SK-N-SH (cell line): ENCODE measurements at regions not wholly inside any gene's neighbourhood (a gene's known extent, or its start where the extent isn't known, plus 50 kb on each side); places are given as distances from the start of the nearest gene placed in this dataset.

ENCODE experiments used
- CTCF ChIA-PET: fragments of 300-600, 350-600 bp; formaldehyde crosslinking; extraction: SDS; loops from one replicate; lab custom pipeline; 2021; lab: Yijun Ruan, JAX
- POLR2A ChIA-PET: fragments of 350-600 bp; sonication (Branson Sonifier 250); formaldehyde crosslinking; extraction: SDS; loops from one replicate; lab custom pipeline; 2020; ENCODE audit warnings: antibody characterized with exemption, inconsistent platforms; lab: Yijun Ruan, JAX
- DNase-seq: peaks from one replicate; pipeline ENCODE4 v3.0.0; 2012
- H2AFZ ChIP-seq: fragments of 200-600 bp; sonication (generic); 2 replicates; pipeline ENCODE4 v1.8.1; 2016; ENCODE audit warnings: antibody characterized with exemption, mild to moderate bottlenecking, low read depth
- H3F3A ChIP-seq: fragments of 200-600 bp; sonication (generic); replicated peaks from 2 replicates; pipeline ENCODE3; 2016; ENCODE audit warnings: antibody characterized with exemption, mild to moderate bottlenecking; ENCODE audit not compliant: insufficient read depth
- H3K27ac ChIP-seq, 2 experiments: fragments of 200-500 bp in 1 of 2; fragments of 200-600 bp in 1 of 2; sonication (Bioruptor generic) in 1 of 2; sonication (generic), shearing (Covaris generic) in 1 of 2; 2 replicates each; pipeline versions ENCODE4 v1.5.1 to v1.6.1; 2014 to 2016; ENCODE audit warnings: low read depth in 2 of 2, inconsistent platforms in 1 of 2, low read length in 1 of 2, mild to moderate bottlenecking in 1 of 2, mixed read lengths in 1 of 2
- H3K27me3 ChIP-seq: fragments of 200-600 bp; sonication (generic), shearing (Covaris generic); 2 replicates; pipeline ENCODE4 v1.6.1; 2016; ENCODE audit warnings: mixed run types; ENCODE audit not compliant: insufficient read depth
- H3K36me3 ChIP-seq, 2 experiments: fragments of 200-500 bp in 1 of 2; fragments of 200-600 bp in 1 of 2; sonication (Bioruptor generic) in 1 of 2; sonication (generic) in 1 of 2; replicated peaks in 1 of 2; 2 replicates each; pipeline versions ENCODE3 to v1.5.1; 2014 to 2016; ENCODE audit warnings: low read length in 1 of 2, mild to moderate bottlenecking in 1 of 2; ENCODE audit not compliant: insufficient read depth in 2 of 2, control insufficient read depth in 1 of 2
- H3K4me1 ChIP-seq, 2 experiments: fragments of 200-500 bp in 1 of 2; fragments of 200-600 bp in 1 of 2; sonication (Bioruptor generic) in 1 of 2; sonication (generic), shearing (Covaris generic) in 1 of 2; 2 replicates each; pipeline versions ENCODE4 v1.5.1 to v1.6.1; 2014 to 2016; ENCODE audit warnings: low read depth in 1 of 2, low read length in 1 of 2, mixed run types in 1 of 2; ENCODE audit not compliant: insufficient read depth in 2 of 2, control insufficient read depth in 1 of 2
- H3K4me2 ChIP-seq: fragments of 200-600 bp; sonication (generic), shearing (Covaris generic); 2 replicates; pipeline ENCODE4 v1.6.1; 2017; ENCODE audit warnings: mixed run types
- H3K4me3 ChIP-seq, 2 experiments: fragments of 200-500 bp in 1 of 2; fragments of 200-600 bp in 1 of 2; sonication (Bioruptor generic) in 1 of 2; sonication (generic), shearing (Covaris generic) in 1 of 2; 2 replicates each; pipeline versions ENCODE4 v1.5.1 to v1.8.1; 2014 to 2016; ENCODE audit warnings: low read depth in 2 of 2, inconsistent platforms in 1 of 2, low read length in 1 of 2, mild to moderate bottlenecking in 1 of 2, mixed read lengths in 1 of 2, moderate library complexity in 1 of 2
- H3K79me2 ChIP-seq: fragments of 200-600 bp; sonication (generic); 2 replicates; pipeline ENCODE4 v1.8.1; 2017; ENCODE audit warnings: mild to moderate bottlenecking; ENCODE audit not compliant: insufficient read depth
- H3K9ac ChIP-seq: fragments of 200-600 bp; sonication (generic); 2 replicates; pipeline ENCODE4 v1.6.1; 2017; ENCODE audit warnings: mixed run types
- H3K9me2 ChIP-seq: fragments of 200-600 bp; sonication (generic); 2 replicates; pipeline ENCODE4 v1.6.1; 2017; ENCODE audit warnings: mixed run types
- H3K9me3 ChIP-seq: fragments of 200-600 bp; sonication (generic); 2 replicates; pipeline ENCODE4 v1.6.1; 2017; ENCODE audit warnings: mixed run types, mild to moderate bottlenecking, moderate library complexity
- H4K20me1 ChIP-seq: fragments of 200-600 bp; sonication (generic); 2 replicates; pipeline ENCODE4 v1.6.1; 2017; ENCODE audit warnings: mild to moderate bottlenecking, mixed run types; ENCODE audit not compliant: insufficient read depth
- CTCF ChIP-seq: fragments of 200-600 bp; sonication (generic); IDR thresholded peaks from 2 replicates; pipeline ENCODE4 v1.6.1; 2017; ENCODE audit warnings: antibody characterized with exemption, mild to moderate bottlenecking, moderate library complexity
- ELF1 ChIP-seq: IDR thresholded peaks from 2 replicates; pipeline ENCODE4 v1.4.0; 2012
- EP300 ChIP-seq, 2 experiments: IDR thresholded peaks; 2 replicates each; pipeline versions ENCODE4 v1.4.0 to v1.6.1; 2012; ENCODE audit warnings: borderline replicate concordance in 1 of 2, low read depth in 1 of 2, low read length in 1 of 2
- FOSL2 ChIP-seq: IDR thresholded peaks from 2 replicates; pipeline ENCODE4 v1.4.0; 2012; ENCODE audit warnings: low read depth, mild to moderate bottlenecking, moderate library complexity, borderline replicate concordance
- FOXJ3 ChIP-seq: sonication (generic); formaldehyde crosslinking; IDR thresholded peaks from 2 replicates; pipeline ENCODE4 v1.5.1; 2020; ENCODE audit warnings: mild to moderate bottlenecking, missing genetic modification reagents
- GABPA ChIP-seq: IDR thresholded peaks from 2 replicates; pipeline ENCODE4 v1.4.0; 2012; ENCODE audit warnings: low read depth, mild to moderate bottlenecking
- JUND ChIP-seq: IDR thresholded peaks from 2 replicates; pipeline ENCODE4 v1.4.0; 2012
- NRF1 ChIP-seq: IDR thresholded peaks from 2 replicates; pipeline ENCODE4 v1.6.1; 2012; ENCODE audit warnings: low read depth, mild to moderate bottlenecking, low read length
- RCOR1 ChIP-seq: fragments of 150-350 bp; IDR thresholded peaks from 2 replicates; pipeline ENCODE4 v1.6.1; 2017; ENCODE audit warnings: antibody characterized with exemption, low read length
- REST ChIP-seq: IDR thresholded peaks from 2 replicates; pipeline ENCODE4 v1.6.1; 2012; ENCODE audit warnings: mild to moderate bottlenecking, low read depth, low read length, moderate library complexity
- RFX5 ChIP-seq: IDR thresholded peaks from 2 replicates; pipeline ENCODE4 v1.6.1; 2012; ENCODE audit warnings: mild to moderate bottlenecking, improper control_type of control experiment, low read length
- RXRA ChIP-seq: IDR thresholded peaks from 2 replicates; pipeline ENCODE4 v1.4.0; 2012; ENCODE audit warnings: low read depth, mild to moderate bottlenecking, borderline replicate concordance
- SMC3 ChIP-seq: IDR thresholded peaks from 2 replicates; pipeline ENCODE4 v1.6.1; 2012; ENCODE audit warnings: low read depth, low read length, improper control_type of control experiment
- USF1 ChIP-seq: IDR thresholded peaks from 2 replicates; pipeline ENCODE4 v1.4.0; 2012; ENCODE audit warnings: low read depth, borderline replicate concordance
- WGBS: methylation state at CpG from one replicate; pipeline ENCODE4 v1.1.6; 2017; ENCODE audit warnings: low lambda C conversion rate; 5-methylcytosine and 5-hydroxymethylcytosine counted together

- POLR2A ChIA-PET, result no interaction called here
- Histone ChIP-seq H3K4me2 (no peak overlapping the region), H3F3A (no peaks in the 10 kb centered on the region), H3K36me3 (no peaks in the 10 kb centered on the region), H3K79me2 (no peaks in the 10 kb centered on the region), H3K27me3 (peaks cover 5% of the 10 kb centered on the region; the same call in 1 of the 2 replicates), H4K20me1 (no peaks in the 10 kb centered on the region), H3K27ac (no peak overlapping the region), H3K9me2 (no peaks in the 10 kb centered on the region), H3K9ac (no peak overlapping the region), H3K4me1 (no peaks in the 10 kb centered on the region), H3K4me3 (no peak overlapping the region), H3K9me3 (no peaks in the 10 kb centered on the region), H2AFZ (no peak overlapping the region)
- TF ChIP-seq NRF1 (no peak), ELF1 (no peak), CTCF (no peak), FOSL2 (no peak), USF1 (no peak), RFX5 (no peak), FOXJ3 (CRISPR knock-in tag) (no peak), GABPA (no peak), SMC3 (no peak), RXRA (no peak), REST (no peak), EP300 (IDR thresholded peaks at IDR 0.05; ENCODE audit: borderline replicate concordance in 1 of 2, low read depth in 1 of 2, low read length in 1 of 2) (no peak)
- DNase-seq, result no peak
- 65% methylated on average over 4 of the region's 4 CpGs for WGBS
- CTCF ChIA-PET, result no interaction called here
Measured at GRCh38 chr2:235350234-235350633, 143.6 kb upstream of the AGAP1 start.

GRCh38 chr2:235352541-235352940 is 141.3 kb upstream of the AGAP1 start:
- WGBS, result 45% methylated on average over 4 of the region's 4 CpGs
- Histone ChIP-seq H3K27me3 (peaks cover 5% of the 10 kb centered on the region; the same call in 1 of the 2 replicates), H3K4me2 (no peak overlapping the region), H3K27ac (no peak overlapping the region), H3K9me2 (no peaks in the 10 kb centered on the region), H3K4me3 (no peak overlapping the region), H4K20me1 (no peaks in the 10 kb centered on the region), H3K9ac (no peak overlapping the region), H3F3A (no peaks in the 10 kb centered on the region), H3K36me3 (no peaks in the 10 kb centered on the region), H3K79me2 (no peaks in the 10 kb centered on the region), H2AFZ (no peak overlapping the region), H3K4me1 (no peaks in the 10 kb centered on the region), H3K9me3 (no peaks in the 10 kb centered on the region)
- no peak for DNase-seq
- POLR2A ChIA-PET, result no interaction called here
- TF ChIP-seq JUND, result no peak
- no peak for TF ChIP-seq RCOR1
- TF ChIP-seq FOXJ3 (CRISPR knock-in tag), result no peak
- no peak for TF ChIP-seq RFX5
- TF ChIP-seq FOSL2, result no peak
- CTCF ChIA-PET, result no interaction called here
